ENCODE measurements at regions not wholly inside any gene's neighbourhood (a gene's known extent, or its start where the extent isn't known, plus 50 kb on each side); places are given as distances from the start of the nearest gene placed in this dataset.

GRCh38 chr16:65671071-65671470, 549.2 kb upstream of the CDH11 start:
- no peak for DNase-seq (ENCODE audit: low read depth)

- DNase-seq (ENCODE audit: low read depth), result no peak
Observed at GRCh38 chr16:65668064-65668595, 546.3 kb upstream of the CDH11 start.

DNA sequence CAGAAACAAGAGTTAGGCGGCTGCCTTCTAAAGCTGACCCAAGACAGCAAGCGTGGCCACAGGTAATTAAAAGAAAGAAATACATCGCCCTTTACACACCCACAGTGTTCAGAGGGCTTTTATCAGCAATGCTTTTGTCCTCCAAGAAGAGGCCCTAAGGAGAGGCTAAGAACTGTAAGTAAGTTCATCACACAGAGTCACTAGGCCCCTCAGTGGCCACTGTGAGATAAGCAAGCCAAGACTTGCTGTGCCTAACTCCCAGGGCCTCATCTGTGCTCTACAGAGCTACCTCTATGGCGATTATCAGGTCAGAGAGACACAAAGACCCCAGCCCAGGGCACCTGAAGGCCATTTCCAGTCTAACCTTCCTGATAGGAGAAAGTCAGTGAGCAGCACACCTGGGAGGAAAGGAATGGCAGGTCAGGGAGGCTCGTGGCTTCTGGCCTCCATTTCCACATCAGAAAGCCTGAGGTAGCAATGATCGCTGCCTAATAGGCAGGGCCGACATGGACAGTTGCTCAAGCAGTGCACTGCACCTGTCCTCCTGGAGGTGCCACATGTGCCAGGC, 545.2 kb upstream of the CDH11 start:
- DNase-seq (ENCODE audit: low read depth), result no peak

- DNase-seq (ENCODE audit: low read depth), result no peak
Observed at GRCh38 chr16:65666132-65666941, 544.5 kb upstream of the CDH11 start.

GRCh38 chr16:65665586-65665985, 543.7 kb upstream of the CDH11 start:
- DNase-seq (ENCODE audit: low read depth), result no peak

DNA sequence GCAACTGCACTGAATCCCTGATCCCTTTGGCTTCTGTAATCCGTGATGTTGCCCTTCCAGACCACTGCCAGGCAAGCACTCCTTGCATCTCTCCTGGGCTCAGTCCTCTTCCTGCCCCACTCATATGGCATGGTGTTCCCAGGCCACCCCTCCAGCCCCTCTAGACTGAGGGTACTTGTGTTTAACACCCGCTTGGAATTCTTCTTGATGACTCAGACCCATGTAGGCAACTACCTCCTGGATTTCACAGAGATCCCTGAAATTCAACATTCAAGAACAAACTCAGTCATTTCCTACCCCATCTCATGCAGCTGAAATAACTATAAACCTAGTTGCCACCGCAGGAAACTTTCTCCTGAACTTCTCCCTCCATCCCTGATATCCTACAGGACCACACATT, 541.9 kb upstream of the CDH11 start:
- DNase-seq (ENCODE audit: low read depth), result no peak

- no peak for DNase-seq (ENCODE audit: low read depth)
Observed at GRCh38 chr16:65662256-65662655, 540.4 kb upstream of the CDH11 start.

DNA sequence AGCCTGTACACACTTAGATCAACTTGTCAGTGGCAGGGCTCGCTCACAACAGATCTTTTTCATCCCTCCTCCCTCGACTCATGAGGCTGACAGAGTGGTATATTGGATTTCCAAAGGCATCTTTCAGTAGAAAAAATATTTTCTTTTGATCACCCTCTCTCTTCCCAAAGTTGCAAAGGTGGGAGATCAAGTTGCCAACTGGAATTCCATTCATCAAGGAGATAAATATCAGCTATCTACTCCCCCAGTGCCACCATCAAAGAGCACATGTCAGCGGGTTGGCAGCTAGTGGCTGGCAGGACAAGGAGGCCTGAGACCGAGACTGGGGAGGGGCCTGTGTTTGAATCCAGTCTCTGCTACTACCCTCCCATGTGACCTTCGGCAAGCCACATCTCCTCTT, 539.7 kb upstream of the CDH11 start:
- DNase-seq (ENCODE audit: low read depth), result no peak

DNA sequence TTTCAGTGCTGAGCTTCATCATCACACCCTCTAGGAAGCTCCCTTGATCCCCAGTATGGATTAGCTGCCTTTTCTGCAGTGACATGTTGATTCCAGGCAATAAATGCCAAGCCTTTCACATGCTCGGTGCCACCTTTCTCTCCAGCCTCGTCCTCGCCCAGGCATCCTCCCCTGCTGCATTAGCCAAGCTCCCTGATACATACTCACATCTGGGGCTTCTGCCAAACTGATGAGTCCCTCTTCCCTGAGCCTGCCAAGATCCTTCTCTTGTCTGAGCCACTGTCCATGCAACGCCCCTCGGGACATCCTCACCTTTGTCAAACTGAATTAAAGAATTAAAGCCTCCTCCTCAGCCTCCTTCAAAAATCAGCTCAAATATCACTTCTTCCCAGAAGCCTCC, 538.5 kb upstream of the CDH11 start:
- DNase-seq (ENCODE audit: low read depth), result no peak

- DNase-seq (ENCODE audit: low read depth), result no peak
Observed at GRCh38 chr16:65659758-65660157, 537.9 kb upstream of the CDH11 start.

GRCh38 chr16:65658787-65659220, 536.9 kb upstream of the CDH11 start:
- no peak for DNase-seq (ENCODE audit: low read depth)

DNA sequence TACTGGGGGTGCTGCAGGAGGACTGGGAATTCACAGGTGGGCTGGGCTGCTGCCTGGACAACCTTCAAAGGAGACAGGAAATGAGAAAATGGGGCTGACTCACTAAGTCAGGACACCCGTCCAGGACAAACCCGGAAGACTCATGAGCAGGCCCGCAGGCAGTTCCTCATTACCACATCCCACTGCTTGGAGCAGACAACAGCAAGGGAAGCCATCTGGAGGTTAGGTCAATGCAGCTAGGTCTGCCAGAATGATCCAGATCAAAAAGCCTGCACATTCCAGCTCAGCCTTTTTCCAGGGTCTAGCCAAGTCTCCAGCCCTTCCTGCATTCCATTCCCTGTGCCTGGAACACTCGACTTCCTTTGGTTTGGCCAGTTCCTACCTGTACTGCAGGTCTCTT, 536.5 kb upstream of the CDH11 start:
- no peak for DNase-seq (ENCODE audit: low read depth)

DNA sequence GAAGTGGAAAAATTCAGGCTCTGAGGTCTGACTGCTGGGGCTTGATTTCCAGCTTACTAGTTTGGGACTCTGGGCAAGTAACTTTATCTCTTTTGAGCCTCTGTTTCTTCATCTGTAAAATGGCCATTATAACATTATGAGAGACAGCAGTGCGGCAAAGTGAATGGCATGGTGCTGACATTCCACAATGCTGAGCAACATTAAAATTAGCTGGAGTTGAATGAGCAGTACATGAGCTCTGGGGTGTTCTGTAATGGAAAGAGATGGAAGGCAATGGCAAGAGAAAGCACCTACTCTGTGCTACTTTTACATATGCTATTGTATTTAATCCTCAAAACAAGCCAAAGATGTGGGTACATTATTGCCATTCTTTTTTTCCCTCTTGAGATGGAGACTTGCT, 535.7 kb upstream of the CDH11 start:
- no peak for DNase-seq (ENCODE audit: low read depth)

DNA sequence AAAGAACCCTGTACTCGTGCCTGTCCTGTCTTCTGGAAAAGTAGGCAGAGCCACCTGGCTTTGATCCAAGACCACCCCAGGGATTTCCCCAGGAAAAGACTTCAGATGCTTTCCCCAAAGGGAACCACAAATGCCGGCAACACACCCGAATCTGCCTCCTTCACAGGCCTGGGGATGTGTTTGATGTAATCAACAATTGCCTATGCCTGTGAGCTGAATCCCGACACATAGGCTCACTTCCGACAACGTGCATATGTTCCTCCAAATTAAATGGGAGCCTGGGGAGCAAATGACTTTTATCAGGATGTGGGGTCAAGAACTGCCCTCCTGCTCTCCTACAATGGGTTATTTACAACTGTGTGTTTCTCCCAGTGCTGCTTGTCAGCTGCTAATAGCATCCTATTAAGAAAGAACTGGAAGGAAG, 535.2 kb upstream of the CDH11 start:
- DNase-seq (ENCODE audit: low read depth), result no peak

DNA sequence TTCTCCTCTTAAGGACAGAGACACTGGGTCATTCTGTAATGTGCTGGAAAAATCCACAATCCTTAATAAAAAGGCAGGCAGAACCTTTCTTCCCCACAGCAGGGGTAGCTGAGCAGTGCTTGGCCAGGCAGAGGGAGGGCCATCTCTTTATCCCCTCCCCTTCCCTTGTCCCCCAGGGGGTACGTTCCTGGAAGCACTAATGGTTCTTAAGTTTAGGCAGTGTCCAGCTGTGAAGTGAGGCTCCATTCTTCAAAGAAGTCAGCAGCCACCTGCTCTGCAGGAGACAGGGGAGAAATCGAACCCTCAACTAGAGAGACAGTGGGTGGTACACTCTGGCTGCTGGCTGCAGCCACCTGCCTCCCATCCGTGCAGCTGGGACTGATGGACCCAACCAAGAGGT, 533.9 kb upstream of the CDH11 start:
- no peak for DNase-seq (ENCODE audit: low read depth)

- DNase-seq (ENCODE audit: low read depth), result no peak
Observed at GRCh38 chr16:65648101-65648500, 526.2 kb upstream of the CDH11 start.

DNA sequence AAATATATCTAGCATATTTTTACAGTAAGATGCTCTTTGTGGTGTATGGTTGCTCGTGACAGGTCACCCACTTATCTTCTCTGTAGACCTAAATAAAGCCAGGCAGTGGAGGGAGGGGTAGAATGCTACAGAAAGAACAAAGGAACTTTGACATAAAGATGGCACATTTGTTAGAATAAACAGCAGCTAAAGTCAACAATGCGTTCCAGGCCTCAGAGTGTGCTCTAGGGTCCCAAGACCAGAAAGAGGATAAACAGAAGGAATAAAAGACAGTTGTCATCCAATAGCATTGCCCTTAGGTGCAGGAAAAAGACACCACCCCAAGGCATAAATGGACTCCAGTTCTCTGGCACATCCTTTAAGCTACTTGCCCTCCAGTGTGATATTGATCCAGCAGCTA, 523.0 kb upstream of the CDH11 start:
- DNase-seq (ENCODE audit: low read depth), result no peak

- no peak for DNase-seq (ENCODE audit: low read depth)
Observed at GRCh38 chr16:65641762-65642289, 520.0 kb upstream of the CDH11 start.

GRCh38 chr16:65641049-65641761, 519.3 kb upstream of the CDH11 start:
- DNase-seq (ENCODE audit: low read depth), result no peak

- no peak for DNase-seq (ENCODE audit: low read depth)
Observed at GRCh38 chr16:65634833-65635232, 513.0 kb upstream of the CDH11 start.

DNA sequence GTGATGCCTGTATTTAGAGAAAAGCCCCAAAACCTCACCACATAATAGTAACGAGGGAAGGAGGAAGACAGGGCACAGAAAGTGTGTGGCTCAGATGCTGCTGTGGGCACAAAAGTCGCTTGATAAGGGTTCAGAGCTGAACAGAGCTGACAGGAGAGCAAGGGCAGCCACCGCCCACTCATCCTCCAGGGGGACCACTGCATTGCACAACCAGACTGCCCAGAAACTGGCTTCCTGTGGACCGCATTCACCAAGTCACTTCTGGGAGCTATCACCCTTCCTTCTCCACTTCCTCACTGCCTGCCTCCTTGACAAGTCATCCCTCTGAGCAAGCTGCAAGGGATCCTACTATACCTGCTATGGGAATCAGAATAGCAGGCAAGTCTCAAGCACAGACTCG, 512.4 kb upstream of the CDH11 start:
- DNase-seq (ENCODE audit: low read depth), result no peak

DNA sequence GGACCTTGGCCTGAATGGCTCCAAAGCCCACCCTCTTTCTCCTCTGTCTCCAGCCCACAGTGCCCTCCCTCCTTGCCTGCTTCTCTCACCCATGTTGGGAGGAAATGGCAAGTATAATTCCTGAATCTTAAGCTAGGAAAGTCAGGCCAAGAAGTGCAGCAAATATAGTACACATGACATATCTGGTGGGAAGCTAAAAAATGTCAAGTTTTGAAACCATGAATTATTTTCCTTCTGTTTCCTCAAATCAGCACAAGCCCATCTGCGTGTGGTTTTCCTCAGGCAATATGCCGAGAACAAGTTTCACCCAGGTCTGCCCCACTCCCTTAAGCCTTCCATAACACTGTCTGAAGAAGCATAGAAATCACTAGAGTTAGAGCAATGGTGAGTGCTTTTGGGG, 502.8 kb upstream of the CDH11 start:
- no peak for DNase-seq (ENCODE audit: low read depth)

- no peak for DNase-seq (ENCODE audit: low read depth)
Observed at GRCh38 chr16:65624229-65624628, 502.4 kb upstream of the CDH11 start.
